Skeletal muscle tissue (tissue), 3 donors: ENCODE measurements at regions not wholly inside any gene's neighbourhood (a gene's known extent, or its start where the extent isn't known, plus 50 kb on each side); places are given as distances from the start of the nearest gene placed in this dataset.

Source experiments
- H3K27ac ChIP-seq: one replicate; pipeline ENCODE4 v1.7.0; 2013; ENCODE audit warnings: mild to moderate bottlenecking, low read depth, low read length, inconsistent platforms
- H3K27me3 ChIP-seq, 3 donors: one replicate each; pipeline ENCODE4 v1.7.0; 2013; ENCODE audit warnings: low read length in 3 of 3; ENCODE audit not compliant: control insufficient read depth in 3 of 3, insufficient read depth in 3 of 3
- H3K36me3 ChIP-seq, 3 donors: one replicate each; pipeline ENCODE4 v1.7.0; 2013; ENCODE audit warnings: low read length in 3 of 3; ENCODE audit not compliant: control insufficient read depth in 3 of 3, insufficient read depth in 3 of 3
- H3K4me1 ChIP-seq, 3 donors: one replicate each; pipeline ENCODE4 v1.7.0; 2013; ENCODE audit warnings: low read length in 3 of 3, mild to moderate bottlenecking in 3 of 3; ENCODE audit not compliant: control insufficient read depth in 3 of 3, insufficient read depth in 3 of 3
- H3K4me3 ChIP-seq, 3 donors: one replicate each; pipeline ENCODE4 v1.7.0; 2013; ENCODE audit warnings: low read length in 3 of 3
- H3K9ac ChIP-seq, 3 donors: one replicate each; pipeline ENCODE4 v1.7.0; 2013; ENCODE audit warnings: low read length in 3 of 3, mild to moderate bottlenecking in 3 of 3, moderate library complexity in 2 of 3, low read depth in 1 of 3
- H3K9me3 ChIP-seq, 3 donors: one replicate each; pipeline ENCODE4 v1.7.0; 2013; ENCODE audit warnings: low read length in 3 of 3; ENCODE audit not compliant: control insufficient read depth in 3 of 3
- donor health status: Osteomylitis.

DNA sequence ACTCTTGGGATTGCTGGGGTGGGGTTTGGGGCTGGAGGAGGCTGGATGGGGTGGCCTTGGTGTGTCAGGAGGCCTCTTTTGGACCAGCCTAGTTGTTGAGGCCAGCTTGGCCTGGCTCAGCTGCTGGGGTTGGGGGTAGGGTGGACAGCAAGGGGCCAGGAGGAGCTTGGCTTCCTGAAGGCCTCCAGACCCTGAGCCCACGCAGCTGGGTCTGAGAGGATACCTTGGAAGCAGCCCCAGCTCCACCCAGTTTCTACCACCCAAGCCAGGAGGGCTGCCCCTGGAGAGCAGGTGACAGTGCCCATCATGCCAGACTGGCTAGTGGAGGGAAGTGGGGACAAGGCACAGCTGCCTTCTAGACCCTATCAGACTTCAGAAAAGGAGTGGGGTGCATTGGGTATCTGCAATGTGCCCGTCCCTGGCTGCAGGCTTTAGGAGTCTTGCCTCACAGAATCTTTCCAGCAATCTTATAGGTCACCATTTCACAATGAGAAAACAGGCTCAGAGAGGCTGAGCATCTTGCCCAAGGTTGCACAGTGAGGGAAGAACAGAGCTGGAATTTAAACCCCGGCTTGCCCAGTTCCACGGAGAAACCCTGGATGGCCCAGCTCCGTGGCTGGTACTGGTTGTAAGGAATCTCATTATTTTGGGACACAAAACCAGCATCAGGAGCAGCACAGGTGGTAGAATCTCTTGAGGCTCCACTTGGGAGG lies 83.0 kb downstream of the LINGO1 start:
- H3K4me1 ChIP-seq, result peaks cover 0 to 6% (median 6%) of the 10 kb centered on the region in 3 donors
- no peaks in the 10 kb centered on the region for H3K9me3 ChIP-seq
- no peaks in the 10 kb centered on the region for H3K36me3 ChIP-seq
- no peak overlapping the region for H3K4me3 ChIP-seq
- H3K9ac ChIP-seq, result no peak overlapping the region
- peaks cover 0 to 2% (median 0%) of the 10 kb centered on the region in 3 donors for H3K27me3 ChIP-seq
- H3K27ac ChIP-seq, result no peak overlapping the region

- Histone ChIP-seq H3K27ac (no peak overlapping the region), H3K36me3 (no peaks in the 10 kb centered on the region), H3K9ac (no peak overlapping the region), H3K4me3 (no peak overlapping the region), H3K27me3 (no peaks in the 10 kb centered on the region), H3K9me3 (no peaks in the 10 kb centered on the region), H3K4me1 (peaks cover 0 to 7% (median 6%) of the 10 kb centered on the region in 3 donors)
Observed at GRCh38 chr15:77548589-77549557, 83.8 kb downstream of the LINGO1 start.

GRCh38 chr15:77547801-77548588 lies 84.7 kb downstream of the LINGO1 start:
- no peak overlapping the region for H3K9ac ChIP-seq

DNA sequence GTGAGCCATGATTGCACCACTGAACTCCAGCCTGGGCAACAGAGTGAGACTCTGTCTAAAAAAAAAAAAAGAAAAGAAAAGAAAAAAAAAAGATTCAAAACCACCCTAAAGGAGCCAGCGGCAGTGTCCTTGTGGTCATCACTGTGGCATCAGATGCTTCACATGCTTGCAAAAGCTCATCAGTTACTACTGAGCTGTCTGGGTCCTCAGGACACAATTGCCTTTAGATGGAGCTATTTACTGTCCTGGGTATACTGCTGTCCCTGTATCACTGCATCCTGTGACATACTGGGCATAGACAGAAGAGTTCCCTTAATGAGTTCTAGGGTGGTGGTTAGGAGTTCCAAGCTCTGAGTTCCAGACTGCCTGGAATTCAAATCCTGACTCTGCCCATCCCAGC lies 85.8 kb downstream of the LINGO1 start:
- Histone ChIP-seq H3K36me3 (no peaks in the 10 kb centered on the region), H3K4me3 (no peak overlapping the region), H3K9ac (no peak overlapping the region), H3K4me1 (peaks cover 14 to 22% (median 21%) of the 10 kb centered on the region in 3 donors), H3K27ac (no peak overlapping the region), H3K9me3 (no peaks in the 10 kb centered on the region), H3K27me3 (no peaks in the 10 kb centered on the region)

More at GRCh38 chr15:77547801-77548588, 84.7 kb downstream of the LINGO1 start:
- no peaks in the 10 kb centered on the region for H3K36me3 ChIP-seq
- no peaks in the 10 kb centered on the region for H3K27me3 ChIP-seq
- no peak overlapping the region for H3K27ac ChIP-seq
- peaks cover 7 to 15% (median 13%) of the 10 kb centered on the region in 3 donors for H3K4me1 ChIP-seq
- no peak overlapping the region for H3K4me3 ChIP-seq
- H3K9me3 ChIP-seq, result no peaks in the 10 kb centered on the region

- H3K36me3 ChIP-seq, result no peaks in the 10 kb centered on the region
- H3K9me3 ChIP-seq, result no peaks in the 10 kb centered on the region
- H3K4me3 ChIP-seq, result no peak overlapping the region
- H3K27ac ChIP-seq, result no peak overlapping the region
- peaks cover 18 to 22% (median 21%) of the 10 kb centered on the region in 3 donors for H3K4me1 ChIP-seq
- no peaks in the 10 kb centered on the region for H3K27me3 ChIP-seq
- no peak overlapping the region for H3K9ac ChIP-seq
Observed at GRCh38 chr15:77546050-77546501, 86.6 kb downstream of the LINGO1 start.

DNA sequence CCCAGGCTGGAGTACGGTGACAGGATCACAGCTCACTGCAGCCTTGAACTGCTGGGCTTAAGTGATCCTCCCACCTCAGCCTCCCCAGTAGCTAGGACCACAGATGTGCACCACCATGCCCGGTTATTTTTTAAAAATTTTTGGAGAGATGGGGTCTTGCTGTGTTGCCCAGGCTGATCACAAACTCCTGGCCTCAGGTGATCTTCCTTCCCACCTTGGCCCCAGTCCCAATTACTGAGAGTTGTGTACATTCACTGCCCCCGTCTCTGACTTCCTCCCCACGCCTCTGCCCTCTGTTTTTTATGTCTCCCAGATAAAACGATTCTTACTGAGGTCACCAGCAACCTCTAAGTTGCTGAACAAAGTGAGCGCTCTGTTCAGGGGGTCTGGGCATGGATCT lies 87.7 kb downstream of the LINGO1 start:
- H3K4me3 ChIP-seq, result no peak overlapping the region
- no peaks in the 10 kb centered on the region for H3K36me3 ChIP-seq
- H3K27ac ChIP-seq, result no peak overlapping the region
- H3K4me1 ChIP-seq, result peaks cover 16 to 18% (median 17%) of the 10 kb centered on the region in 3 donors
- H3K27me3 ChIP-seq, result no peaks in the 10 kb centered on the region
- no peaks in the 10 kb centered on the region for H3K9me3 ChIP-seq
- H3K9ac ChIP-seq, result no peak overlapping the region

- no peak overlapping the region for H3K9ac ChIP-seq
- no peaks in the 10 kb centered on the region for H3K36me3 ChIP-seq
- peaks cover 18% of the 10 kb centered on the region in 3 donors for H3K4me1 ChIP-seq
- no peak overlapping the region for H3K4me3 ChIP-seq
- no peaks in the 10 kb centered on the region for H3K9me3 ChIP-seq
- H3K27me3 ChIP-seq, result no peaks in the 10 kb centered on the region
- H3K27ac ChIP-seq, result no peak overlapping the region
Observed at GRCh38 chr15:77544162-77544561, 88.5 kb downstream of the LINGO1 start.

- no peaks in the 10 kb centered on the region for H3K36me3 ChIP-seq
- peak overlapping the region; percentile 77 to 78 (median 77) for H3K9ac ChIP-seq
- peaks cover 18 to 24% (median 24%) of the 10 kb centered on the region in 3 donors for H3K4me1 ChIP-seq
- no peaks in the 10 kb centered on the region for H3K27me3 ChIP-seq
- H3K9me3 ChIP-seq, result no peaks in the 10 kb centered on the region
- H3K27ac ChIP-seq, result no peak overlapping the region
- H3K4me3 ChIP-seq, result peak overlapping the region; percentile 65 to 72 (median 71)
Observed at GRCh38 chr15:77543159-77543882, 89.4 kb downstream of the LINGO1 start.

GRCh38 chr15:77542491-77543001 lies 90.2 kb downstream of the LINGO1 start:
- no peaks in the 10 kb centered on the region for H3K27me3 ChIP-seq
- no peak overlapping the region for H3K27ac ChIP-seq
- peaks cover 18 to 27% (median 24%) of the 10 kb centered on the region in 3 donors for H3K4me1 ChIP-seq
- H3K9me3 ChIP-seq, result no peaks in the 10 kb centered on the region
- H3K36me3 ChIP-seq, result no peaks in the 10 kb centered on the region
- H3K4me3 ChIP-seq, result peak overlapping the region in 2 of 3 donors; percentile 67 to 72
- peak overlapping the region; percentile 77 to 78 (median 77) for H3K9ac ChIP-seq
